Erythroblast (primary cell): ENCODE measurements at regions not wholly inside any gene's neighbourhood (a gene's known extent, or its start where the extent isn't known, plus 50 kb on each side); places are given as distances from the start of the nearest gene placed in this dataset.

Experiments used
- GATA1 ChIP-seq: IDR thresholded peaks from 2 replicates; pipeline ENCODE4 v1.6.1; 2011; ENCODE audit warnings: low read depth, mild to moderate bottlenecking, control low read depth, low read length, moderate library complexity
- POLR2A ChIP-seq: IDR thresholded peaks from 2 replicates; pipeline ENCODE4 v1.6.1; 2011; ENCODE audit warnings: mild to moderate bottlenecking, low read length

DNA sequence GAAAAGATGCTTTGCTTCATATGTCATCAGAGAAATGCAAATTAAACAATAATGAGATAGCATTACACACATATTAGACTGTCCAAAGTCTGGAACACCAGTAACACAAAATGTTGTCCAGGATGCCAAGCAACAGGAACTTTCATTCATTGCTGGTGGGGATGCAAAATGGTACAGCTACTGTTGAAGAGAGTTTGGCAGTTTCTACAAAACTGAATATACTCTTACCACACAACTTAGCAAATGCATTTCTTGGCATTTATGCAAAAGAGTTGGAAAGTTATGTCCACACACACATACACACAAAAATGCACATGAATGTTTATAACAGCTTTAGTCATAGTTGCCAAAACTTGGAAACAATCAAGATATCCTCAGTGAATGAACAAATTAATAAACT is 195.2 kb upstream of the MME start:
- TF ChIP-seq POLR2A (no peak), GATA1 (no peak)
